ENCODE measurements at regions not wholly inside any gene's neighbourhood (a gene's known extent, or its start where the extent isn't known, plus 50 kb on each side); places are given as distances from the start of the nearest gene placed in this dataset.

DNA sequence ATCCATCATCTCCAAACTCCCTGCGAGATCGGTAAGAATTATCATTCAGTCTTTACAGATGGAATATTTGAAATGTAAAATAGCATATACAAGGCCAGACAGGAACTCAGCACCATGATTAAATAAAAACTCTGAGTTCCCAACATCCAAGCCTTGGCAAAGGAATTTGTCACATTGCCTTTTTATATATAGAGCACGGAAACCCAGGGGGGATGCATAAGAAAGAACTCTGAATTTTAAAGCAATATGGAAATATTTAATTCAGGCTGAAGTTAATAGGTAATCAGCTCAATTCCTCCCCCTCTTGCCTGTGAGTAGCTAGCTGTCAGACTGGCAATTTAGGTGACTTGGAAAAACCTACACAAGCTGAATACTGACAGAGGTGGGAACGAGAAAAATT lies 217.9 kb upstream of the KCNMB2 start:
- Histone ChIP-seq H3K9me3 (no peaks in the 10 kb centered on the region), H3K27ac (no peak overlapping the region), H3K27me3 (replicated peaks in 1 of 7) (no peaks in the 10 kb centered on the region), H3K4me1 (no peaks in the 10 kb centered on the region), H3K36me3 (no peaks in the 10 kb centered on the region), H3K4me3 (no peak overlapping the region)
- intact Hi-C loops (cut with DNase I; ENCODE audit: low total_unique reads) = no loop called here
- TF ChIP-seq POLR2AphosphoS5 (IDR thresholded peaks at IDR 0.05) = no peak
- DNase-seq = no peak
- WGBS, 5 donors = 89 to 96% (median 94%) methylated on average over 4 of the region's 4 CpGs

DNA sequence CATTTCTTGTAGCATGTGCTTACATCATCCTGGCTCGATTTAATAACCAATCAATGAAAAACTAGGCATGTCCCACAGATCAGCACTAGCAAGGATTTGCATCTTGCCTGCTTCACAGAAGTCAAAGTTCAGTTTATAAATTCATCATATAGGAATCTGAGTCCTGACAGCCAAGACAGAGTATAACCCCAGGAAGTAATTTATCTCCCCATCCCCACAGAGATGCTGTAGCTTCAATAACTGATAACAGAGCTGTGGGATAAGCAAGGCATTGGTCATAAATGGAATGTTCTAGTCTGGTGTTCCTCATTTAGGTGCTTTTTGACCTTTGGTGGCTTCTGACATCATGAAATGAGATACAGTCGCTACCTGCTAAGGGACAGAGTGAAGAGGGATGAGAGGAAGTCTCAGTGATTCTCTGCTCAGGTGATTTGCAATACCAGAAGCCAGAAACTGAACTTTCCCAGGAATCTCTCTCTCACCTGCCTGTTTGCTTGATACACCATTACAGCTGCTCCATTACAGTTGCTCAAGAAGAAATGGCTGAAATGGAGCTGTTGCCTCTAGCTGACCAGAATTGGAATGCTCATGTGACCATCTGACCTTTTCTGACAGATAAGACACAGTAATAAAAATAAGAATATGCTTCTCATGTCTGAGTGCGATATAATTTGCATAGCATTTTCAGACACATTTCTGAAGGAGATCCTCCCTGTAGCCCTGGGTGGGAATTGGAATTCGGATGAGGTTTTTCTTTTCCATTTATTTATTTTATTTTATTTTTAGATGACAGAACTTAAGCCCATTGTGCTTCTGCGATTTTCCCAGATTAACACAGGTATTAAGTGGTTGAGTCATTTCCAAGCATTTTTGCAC lies 217.1 kb upstream of the KCNMB2 start:
- intact Hi-C loops (cut with DNase I; ENCODE audit: low total_unique reads) = no loop called here
- H3K4me1 ChIP-seq = no peaks in the 10 kb centered on the region
- H3K27me3 ChIP-seq (replicated peaks in 1 of 7) = no peaks in the 10 kb centered on the region
- no peaks in the 10 kb centered on the region for H3K36me3 ChIP-seq
- TF ChIP-seq POLR2AphosphoS5 (IDR thresholded peaks at IDR 0.05) (no peak), POLR2A (IDR thresholded peaks at IDR 0.05) (no peak)
- TF ChIP-seq, protein P1, sequence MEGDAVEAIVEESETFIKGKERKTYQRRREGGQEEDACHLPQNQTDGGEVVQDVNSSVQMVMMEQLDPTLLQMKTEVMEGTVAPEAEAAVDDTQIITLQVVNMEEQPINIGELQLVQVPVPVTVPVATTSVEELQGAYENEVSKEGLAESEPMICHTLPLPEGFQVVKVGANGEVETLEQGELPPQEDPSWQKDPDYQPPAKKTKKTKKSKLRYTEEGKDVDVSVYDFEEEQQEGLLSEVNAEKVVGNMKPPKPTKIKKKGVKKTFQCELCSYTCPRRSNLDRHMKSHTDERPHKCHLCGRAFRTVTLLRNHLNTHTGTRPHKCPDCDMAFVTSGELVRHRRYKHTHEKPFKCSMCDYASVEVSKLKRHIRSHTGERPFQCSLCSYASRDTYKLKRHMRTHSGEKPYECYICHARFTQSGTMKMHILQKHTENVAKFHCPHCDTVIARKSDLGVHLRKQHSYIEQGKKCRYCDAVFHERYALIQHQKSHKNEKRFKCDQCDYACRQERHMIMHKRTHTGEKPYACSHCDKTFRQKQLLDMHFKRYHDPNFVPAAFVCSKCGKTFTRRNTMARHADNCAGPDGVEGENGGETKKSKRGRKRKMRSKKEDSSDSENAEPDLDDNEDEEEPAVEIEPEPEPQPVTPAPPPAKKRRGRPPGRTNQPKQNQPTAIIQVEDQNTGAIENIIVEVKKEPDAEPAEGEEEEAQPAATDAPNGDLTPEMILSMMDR (IDR thresholded peaks at IDR 0.05 in 8 of 11, conservative IDR thresholded peaks at IDR 0.05 in 3 of 11) = no peak
- H3K4me3 ChIP-seq = no peak overlapping the region
- 69 to 92% (median 81%) methylated on average over 5 of the region's 5 CpGs for WGBS, 5 donors
- no peak overlapping the region for H3K27ac ChIP-seq
- H3K9me3 ChIP-seq = no peaks in the 10 kb centered on the region
- DNase-seq = no peak

DNA sequence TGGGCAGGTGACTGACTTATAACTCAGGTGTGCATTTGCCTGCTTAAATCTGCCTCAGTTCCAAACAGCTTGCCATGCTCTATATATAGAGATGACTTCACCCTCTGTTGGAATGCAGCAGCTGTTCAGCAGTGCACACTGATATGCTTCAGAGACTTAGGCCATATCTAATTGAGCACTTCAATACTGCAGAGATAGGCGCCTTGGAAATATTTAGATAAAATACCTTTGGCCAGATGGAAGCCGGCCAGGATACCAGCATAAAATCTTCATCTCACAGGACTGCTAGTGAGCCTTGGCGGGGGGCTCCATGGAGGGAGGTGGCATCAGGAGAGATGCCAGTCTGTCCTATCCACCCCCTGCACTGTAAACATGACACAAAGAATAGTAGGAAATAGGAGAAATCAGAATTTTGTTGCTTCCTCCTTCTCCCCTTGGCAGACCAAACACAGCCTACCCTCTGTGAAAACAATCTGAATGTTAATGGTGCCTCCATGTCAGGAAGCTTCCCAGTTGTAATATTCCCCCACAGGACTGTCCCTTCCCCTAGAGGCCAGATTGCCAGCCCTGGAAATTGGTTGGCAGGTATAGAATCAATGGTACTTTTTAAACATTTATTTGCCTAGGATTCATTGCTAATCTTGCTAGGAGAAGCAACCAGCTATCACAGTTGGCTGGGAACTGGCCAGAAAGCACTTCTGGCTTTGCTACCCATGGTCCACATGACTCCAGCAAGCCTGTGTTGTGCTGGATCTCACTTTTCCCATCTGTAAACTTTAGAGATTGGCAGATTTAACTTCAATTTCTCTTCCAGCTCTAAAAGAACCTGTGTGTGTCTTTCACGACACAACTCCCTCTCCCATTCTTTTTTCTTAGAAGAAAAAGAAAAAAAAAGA lies 215.5 kb upstream of the KCNMB2 start:
- intact Hi-C loops (cut with DNase I; ENCODE audit: low total_unique reads) = no loop called here
- Histone ChIP-seq H3K4me3 (no peak overlapping the region), H3K27ac (no peak overlapping the region), H3K27me3 (replicated peaks in 1 of 7) (no peaks in the 10 kb centered on the region), H3K4me1 (peaks cover 0 to 8% (median 2%) of the 10 kb centered on the region in 6 donors), H3K36me3 (no peaks in the 10 kb centered on the region), H3K9me3 (no peaks in the 10 kb centered on the region)
- TF ChIP-seq, protein P1 (IDR thresholded peaks at IDR 0.05 in 8 of 11, conservative IDR thresholded peaks at IDR 0.05 in 3 of 11) = no peak
- TF ChIP-seq POLR2A (IDR thresholded peaks at IDR 0.05) (no peak), POLR2AphosphoS5 (IDR thresholded peaks at IDR 0.05) (no peak)
- WGBS, 5 donors = 80 to 90% (median 87%) methylated on average over 4 of the region's 4 CpGs
- DNase-seq = no peak

DNA sequence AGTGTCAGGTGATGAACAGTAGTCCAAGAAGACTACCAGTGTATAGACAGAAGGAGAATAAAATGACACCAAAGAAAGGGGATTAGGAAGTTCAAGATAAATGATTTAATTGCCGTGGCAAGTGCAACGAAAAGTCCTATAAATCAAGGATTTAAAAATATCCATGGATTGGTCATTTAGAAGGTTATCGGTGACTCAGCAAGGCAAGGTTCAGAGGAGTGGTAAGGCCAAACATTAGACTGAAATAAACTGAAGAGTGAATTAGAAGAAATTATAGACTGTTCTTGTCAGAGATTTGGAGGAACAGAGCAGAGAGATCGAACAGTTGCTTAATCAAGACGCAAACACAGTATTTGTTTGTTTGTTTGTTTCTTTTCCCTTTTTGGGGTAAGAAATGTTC lies 211.9 kb upstream of the KCNMB2 start:
- 87 to 93% (median 90%) methylated on average over 5 of the region's 5 CpGs for WGBS, 5 donors
- intact Hi-C loops (cut with DNase I; ENCODE audit: low total_unique reads) = no loop called here
- TF ChIP-seq POLR2AphosphoS5 (IDR thresholded peaks at IDR 0.05) (no peak), POLR2A (IDR thresholded peaks at IDR 0.05) (no peak)
- TF ChIP-seq, protein P1 (IDR thresholded peaks at IDR 0.05 in 8 of 11, conservative IDR thresholded peaks at IDR 0.05 in 3 of 11) = no peak
- H3K9me3 ChIP-seq = no peaks in the 10 kb centered on the region
- H3K4me1 ChIP-seq = peaks cover 0 to 8% (median 2%) of the 10 kb centered on the region in 6 donors
- no peaks in the 10 kb centered on the region for H3K36me3 ChIP-seq
- no peaks in the 10 kb centered on the region for H3K27me3 ChIP-seq (replicated peaks in 1 of 7)
- H3K4me3 ChIP-seq = no peak overlapping the region
- no peak for DNase-seq
- H3K27ac ChIP-seq = no peak overlapping the region

Measured in spleen (tissue), 11 donors.